Heart right ventricle (tissue), 16 donors: ENCODE measurements at regions not wholly inside any gene's neighbourhood (a gene's known extent, or its start where the extent isn't known, plus 50 kb on each side); places are given as distances from the start of the nearest gene placed in this dataset.

Source experiments
- ATAC-seq, 8 donors: fragments of 200-7000 bp; cut with Tn5 transposase; one replicate each; pipeline ENCODE4 v1.9.1; 2020; ENCODE audit warnings: mild to moderate bottlenecking in 8 of 8, moderate library complexity in 8 of 8, moderate number of reproducible peaks in 1 of 8
- DNase-seq, 2 donors: peaks; one replicate each; pipeline ENCODE4 v3.0.0-alpha.2; 2020
- H3K27ac ChIP-seq, 10 donors: fragments of 200-600 bp; sonication (generic) in 2 of 10; one replicate each; pipeline versions ENCODE4 v1.5.0 to v1.8.0; 2020 to 2022; ENCODE audit warnings: mild to moderate bottlenecking in 3 of 10
- H3K27me3 ChIP-seq, 7 donors: fragments of 200-600 bp; one replicate each; pipeline ENCODE4 v1.8.0; 2021 to 2022; ENCODE audit warnings: mild to moderate bottlenecking in 2 of 7
- H3K36me3 ChIP-seq, 9 donors: fragments of 200-600 bp; sonication (generic) in 1 of 9; one replicate each; pipeline versions ENCODE4 v1.5.0 to v1.8.0; 2020 to 2022; ENCODE audit warnings: mild to moderate bottlenecking in 2 of 9
- H3K4me1 ChIP-seq, 9 donors: fragments of 200-600 bp; sonication (generic) in 1 of 9; one replicate each; pipeline versions ENCODE4 v1.5.0 to v1.8.0; 2020 to 2022; ENCODE audit warnings: mild to moderate bottlenecking in 4 of 9
- H3K4me3 ChIP-seq, 10 donors: fragments of 200-600 bp; sonication (generic) in 2 of 10; one replicate each; pipeline versions ENCODE4 v1.5.0 to v1.8.0; 2020 to 2022; ENCODE audit warnings: mild to moderate bottlenecking in 7 of 10, moderate library complexity in 2 of 10
- H3K9me3 ChIP-seq, 11 donors: fragments of 200-600 bp in 10 of 11; sonication (generic) in 2 of 11; one replicate each; pipeline versions ENCODE4 v1.5.0 to v1.8.0; 2013 to 2022; ENCODE audit warnings: mild to moderate bottlenecking in 2 of 11, control low read depth in 1 of 11, moderate library complexity in 1 of 11
- WGBS, 2 donors: extraction: QIAGEN DNeasy Blood & Tissue Kit; methylation state at CpG; one replicate each; pipeline ENCODE4 v1.1.7; 2013; ENCODE audit warnings: inconsistent platforms in 1 of 2; 5-methylcytosine and 5-hydroxymethylcytosine counted together
- intact Hi-C, 10 donors: fragments of 100-400 bp; cut with DNase I; formaldehyde crosslinking; loops; one replicate each; pipeline versions ENCODE4 v1.11.1 to v1.14.2; 2022
- TF ChIP-seq, protein P1 (sequence below), 9 donors: fragments of 200-600 bp; sonication (generic) in 2 of 9; IDR thresholded peaks; one replicate each; pipeline versions ENCODE4 v1.5.0 to v1.8.0; 2021 to 2022; ENCODE audit warnings: antibody characterized with exemption in 9 of 9, mild to moderate bottlenecking in 5 of 9, moderate library complexity in 1 of 9
- donor health status: Arrhythmogenic right ventricular cardiomyopathy.
- donor health status: ischemic (EF 13 %, LVEDD 7.1; RV severe dilation, severe dysfunction).
- donor health status: healthy with polysubstance abuse.
- donor health status: DM: no; HTN: yes; CAD: no.
- donor health status: DM: no; HTN: no; CAD: no.
- donor health status: ischemic (EF 25% LVEDD 6.9; RV normal size, moderate dysfunction).
- donor health status: ischemic (EF 25% LVEDD 5.7; RV mildly dilated, moderate dysfunction).
- donor health status: healthy.
- donor health status: DM: yes; HTN: yes; CAD: no.
- donor health status: Ischemic cardiomyopathy.
- donor health status: ischemic (EF 35%, LVEDD 5.7; RV mildly dilated, moderate dysfunction).
- donor health status: nonischemic (EF 11% LVEDD 7.7; RV severe dilation, severe dysfunction).
- donor health status: DM: yes; HTN: yes; CAD: no.
- donor health status: PGD.
- donor health status: ischemic (EF 29% LVEDD 5.4; RV normal size, mild dysfunction).
- donor health status: nonischemic (EF 23%, LVEDD 6.1; RV moderate dilation, normal function).

GRCh38 chr16:79393127-79393526 lies 207.4 kb downstream of the MAF start:
- TF ChIP-seq, protein P1, sequence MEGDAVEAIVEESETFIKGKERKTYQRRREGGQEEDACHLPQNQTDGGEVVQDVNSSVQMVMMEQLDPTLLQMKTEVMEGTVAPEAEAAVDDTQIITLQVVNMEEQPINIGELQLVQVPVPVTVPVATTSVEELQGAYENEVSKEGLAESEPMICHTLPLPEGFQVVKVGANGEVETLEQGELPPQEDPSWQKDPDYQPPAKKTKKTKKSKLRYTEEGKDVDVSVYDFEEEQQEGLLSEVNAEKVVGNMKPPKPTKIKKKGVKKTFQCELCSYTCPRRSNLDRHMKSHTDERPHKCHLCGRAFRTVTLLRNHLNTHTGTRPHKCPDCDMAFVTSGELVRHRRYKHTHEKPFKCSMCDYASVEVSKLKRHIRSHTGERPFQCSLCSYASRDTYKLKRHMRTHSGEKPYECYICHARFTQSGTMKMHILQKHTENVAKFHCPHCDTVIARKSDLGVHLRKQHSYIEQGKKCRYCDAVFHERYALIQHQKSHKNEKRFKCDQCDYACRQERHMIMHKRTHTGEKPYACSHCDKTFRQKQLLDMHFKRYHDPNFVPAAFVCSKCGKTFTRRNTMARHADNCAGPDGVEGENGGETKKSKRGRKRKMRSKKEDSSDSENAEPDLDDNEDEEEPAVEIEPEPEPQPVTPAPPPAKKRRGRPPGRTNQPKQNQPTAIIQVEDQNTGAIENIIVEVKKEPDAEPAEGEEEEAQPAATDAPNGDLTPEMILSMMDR (IDR thresholded peaks at IDR 0.05), result no peak
- Histone ChIP-seq H3K27ac (no peak overlapping the region), H3K36me3 (no peaks in the 10 kb centered on the region), H3K4me1 (peaks cover 0 to 21% (median 0%) of the 10 kb centered on the region in 9 donors), H3K9me3 (peaks cover 0 to 3% (median 0%) of the 10 kb centered on the region in 11 donors), H3K4me3 (no peak overlapping the region), H3K27me3 (no peaks in the 10 kb centered on the region)
- ATAC-seq (no peak), DNase-seq (no peak)
- intact Hi-C loops, result no loop called here
- 44 to 57% methylated on average over 4 of the region's 4 CpGs for WGBS, 2 donors

DNA sequence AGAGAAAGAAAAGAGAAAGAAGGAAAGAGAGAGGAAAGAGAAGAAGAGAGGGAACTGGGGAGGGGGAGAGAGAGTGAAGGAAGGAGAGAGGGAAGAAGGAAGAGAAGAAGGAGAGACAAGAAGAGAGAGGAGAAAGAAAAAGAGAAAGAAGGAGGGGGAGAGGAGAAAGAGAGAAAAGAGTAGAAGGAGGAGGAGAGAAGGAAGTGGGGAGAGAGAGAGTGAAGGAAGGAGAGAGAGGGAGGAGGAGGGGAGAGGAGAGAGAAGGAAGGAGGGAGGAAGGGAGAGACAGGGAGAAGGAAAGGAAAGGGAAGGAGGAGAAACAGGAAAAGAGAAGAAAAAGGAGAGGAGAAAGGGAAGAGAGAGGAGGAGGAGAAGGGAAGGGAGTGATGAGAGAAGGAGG lies 208.5 kb downstream of the MAF start:
- H3K4me3 ChIP-seq, result no peak overlapping the region
- H3K27me3 ChIP-seq, result no peaks in the 10 kb centered on the region
- no peak for DNase-seq
- TF ChIP-seq, protein P1 (IDR thresholded peaks at IDR 0.05), result no peak
- H3K9me3 ChIP-seq, result no peaks in the 10 kb centered on the region
- no peak for ATAC-seq
- H3K4me1 ChIP-seq, result peaks cover 0 to 21% (median 0%) of the 10 kb centered on the region in 9 donors
- H3K27ac ChIP-seq, result no peak overlapping the region
- H3K36me3 ChIP-seq, result no peaks in the 10 kb centered on the region
- intact Hi-C loops, result no loop called here

DNA sequence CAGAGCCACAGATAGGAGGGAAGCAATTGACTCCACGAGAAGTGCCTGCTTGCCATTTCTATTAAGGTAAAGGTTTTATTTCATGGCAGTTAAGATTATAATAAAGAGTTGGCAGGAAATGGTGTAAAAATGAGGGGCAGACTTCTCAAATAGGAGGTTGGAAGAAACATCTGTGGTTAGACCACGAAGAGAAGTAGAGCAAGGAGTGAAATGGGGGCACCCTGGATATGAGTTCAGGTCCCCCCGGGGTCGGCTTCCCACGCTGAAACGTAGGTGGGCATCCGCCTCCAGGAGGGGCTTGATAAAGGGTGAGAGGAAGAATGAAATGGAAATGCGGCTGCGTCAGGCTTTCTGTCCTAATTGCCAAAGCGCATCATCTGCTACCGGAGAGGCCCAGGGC lies 209.1 kb downstream of the MAF start:
- peaks cover 0 to 21% (median 0%) of the 10 kb centered on the region in 9 donors for H3K4me1 ChIP-seq
- TF ChIP-seq, protein P1 (IDR thresholded peaks at IDR 0.05), result no peak
- 93 to 95% methylated on average over 11 of the region's 11 CpGs for WGBS, 2 donors

DNA sequence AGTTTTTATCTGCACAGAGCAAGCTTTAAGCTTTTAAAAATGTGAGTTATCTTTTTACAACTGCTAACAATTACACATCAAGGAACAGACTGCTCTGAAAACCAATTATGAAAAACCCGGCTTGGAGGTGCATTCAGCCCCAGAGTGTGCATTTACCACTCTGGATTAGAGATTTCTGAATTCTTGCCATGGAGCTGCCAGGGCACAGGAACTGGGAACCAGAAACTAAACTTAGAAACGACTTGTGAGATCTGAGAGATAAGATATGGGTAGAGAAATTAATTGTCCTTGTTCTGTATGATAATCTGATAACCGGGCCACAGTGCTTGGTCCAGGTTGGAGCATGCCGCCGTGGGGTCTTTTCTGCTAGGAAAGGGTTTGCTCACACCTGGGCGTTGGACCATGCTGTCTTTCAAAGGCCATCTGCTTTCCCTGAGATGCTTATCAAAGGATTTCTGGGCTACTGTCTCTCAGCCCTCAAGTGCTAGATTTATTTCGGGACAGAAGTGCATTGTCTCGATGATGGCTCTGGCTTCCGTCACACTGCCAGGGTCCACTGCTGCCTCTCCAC lies 210.0 kb downstream of the MAF start:
- Histone ChIP-seq H3K27me3 (no peaks in the 10 kb centered on the region), H3K36me3 (no peaks in the 10 kb centered on the region), H3K4me3 (no peak overlapping the region), H3K9me3 (no peaks in the 10 kb centered on the region), H3K4me1 (peaks cover 0 to 21% (median 0%) of the 10 kb centered on the region in 9 donors), H3K27ac (no peak overlapping the region)
- 60 to 64% methylated on average over 9 of the region's 9 CpGs for WGBS, 2 donors
- no peak for ATAC-seq
- intact Hi-C loops, result no loop called here
- DNase-seq, result no peak
- TF ChIP-seq, protein P1 (IDR thresholded peaks at IDR 0.05), result no peak

More for the DNA sequence above, 209.1 kb downstream of the MAF start:
- Histone ChIP-seq H3K9me3 (no peaks in the 10 kb centered on the region), H3K4me3 (no peak overlapping the region), H3K36me3 (no peaks in the 10 kb centered on the region), H3K27me3 (no peaks in the 10 kb centered on the region), H3K27ac (no peak overlapping the region)
- no peak for DNase-seq
- no peak for ATAC-seq
- intact Hi-C loops, result no loop called here
